Tibial nerve (tissue), 4 donors: ENCODE measurements at regions not wholly inside any gene's neighbourhood (a gene's known extent, or its start where the extent isn't known, plus 50 kb on each side); places are given as distances from the start of the nearest gene placed in this dataset.

Experiments used
- DNase-seq, 2 donors: peaks; one replicate each; pipeline ENCODE4 v3.0.0-alpha.2; 2019; ENCODE audit warnings: low spot score in 2 of 2
- H3K27ac ChIP-seq, 4 donors: fragments of 200-600 bp; sonication (generic) in 3 of 4; one replicate each; pipeline ENCODE4 v1.5.1; 2017 to 2019; ENCODE audit warnings: mild to moderate bottlenecking in 1 of 4
- H3K27me3 ChIP-seq, 2 donors: fragments of 200-600 bp; sonication (generic) in 1 of 2; one replicate each; pipeline versions ENCODE4 v1.5.1 to v1.6.0; 2017 to 2019
- H3K36me3 ChIP-seq, 3 donors: fragments of 200-600 bp; sonication (generic); one replicate each; pipeline ENCODE4 v1.5.1; 2018 to 2019
- H3K4me1 ChIP-seq, 4 donors: fragments of 200-600 bp; sonication (generic) in 3 of 4; one replicate each; pipeline ENCODE4 v1.5.1; 2017 to 2019
- H3K4me3 ChIP-seq, 4 donors: fragments of 200-600 bp; sonication (generic) in 3 of 4; one replicate each; pipeline ENCODE4 v1.5.1; 2017 to 2019; ENCODE audit warnings: mild to moderate bottlenecking in 1 of 4, moderate library complexity in 1 of 4
- H3K9me3 ChIP-seq, 4 donors: fragments of 200-600 bp; sonication (generic) in 3 of 4; one replicate each; pipeline ENCODE4 v1.5.1; 2017 to 2019
- EP300 ChIP-seq, 2 donors: sonication (generic); formaldehyde crosslinking; IDR thresholded peaks; one replicate each; pipeline ENCODE4 v1.6.1; 2017; ENCODE audit warnings: antibody characterized with exemption in 2 of 2, mild to moderate bottlenecking in 1 of 2
- POLR2A ChIP-seq, 2 donors: fragments of 450-650 bp; IDR thresholded peaks; one replicate each; pipeline ENCODE4 v1.6.1; 2017; ENCODE audit warnings: antibody characterized with exemption in 2 of 2, mild to moderate bottlenecking in 2 of 2, moderate library complexity in 2 of 2
- WGBS, 2 donors: methylation state at CpG; one replicate each; pipeline ENCODE4 v1.1.5; 2018; 5-methylcytosine and 5-hydroxymethylcytosine counted together
- TF ChIP-seq, protein P1 (sequence below), 5 experiments: fragments of 200-600 bp in 3 of 5; fragments of 450-650 bp in 2 of 5; sonication (generic) in 3 of 5; IDR thresholded peaks; one replicate each; pipeline ENCODE4 v1.5.1; 2016 to 2019; ENCODE audit warnings: antibody characterized with exemption in 5 of 5, mild to moderate bottlenecking in 3 of 5, moderate library complexity in 2 of 5

DNA sequence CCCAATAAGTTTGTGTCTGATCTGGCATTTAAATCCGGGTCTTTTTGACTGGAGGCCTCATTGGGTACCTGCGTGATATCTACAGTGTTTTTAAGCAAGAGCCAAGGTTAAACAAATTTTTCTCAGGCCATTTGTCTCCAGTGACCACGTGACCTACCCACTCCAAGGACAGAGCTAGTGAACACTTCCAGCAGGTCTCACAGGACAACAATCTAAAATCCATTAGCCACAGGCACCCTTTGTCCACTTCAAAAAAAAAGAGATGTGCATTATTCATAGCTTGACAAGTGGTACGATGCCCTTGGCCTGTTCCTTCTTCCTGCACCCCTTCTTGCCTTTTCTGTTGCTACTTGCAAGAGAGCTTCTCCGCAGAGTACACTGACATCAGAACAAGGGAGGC is 109.6 kb upstream of the GSC start:
- Histone ChIP-seq H3K27ac (no peak overlapping the region), H3K9me3 (peaks cover 0 to 4% (median 0%) of the 10 kb centered on the region in 4 donors), H3K4me3 (no peak overlapping the region), H3K4me1 (no peaks in the 10 kb centered on the region), H3K27me3 (no peaks in the 10 kb centered on the region), H3K36me3 (no peaks in the 10 kb centered on the region)
- TF ChIP-seq POLR2A (IDR thresholded peaks at IDR 0.05) (no peak), EP300 (IDR thresholded peaks at IDR 0.05) (no peak)
- TF ChIP-seq, protein P1, sequence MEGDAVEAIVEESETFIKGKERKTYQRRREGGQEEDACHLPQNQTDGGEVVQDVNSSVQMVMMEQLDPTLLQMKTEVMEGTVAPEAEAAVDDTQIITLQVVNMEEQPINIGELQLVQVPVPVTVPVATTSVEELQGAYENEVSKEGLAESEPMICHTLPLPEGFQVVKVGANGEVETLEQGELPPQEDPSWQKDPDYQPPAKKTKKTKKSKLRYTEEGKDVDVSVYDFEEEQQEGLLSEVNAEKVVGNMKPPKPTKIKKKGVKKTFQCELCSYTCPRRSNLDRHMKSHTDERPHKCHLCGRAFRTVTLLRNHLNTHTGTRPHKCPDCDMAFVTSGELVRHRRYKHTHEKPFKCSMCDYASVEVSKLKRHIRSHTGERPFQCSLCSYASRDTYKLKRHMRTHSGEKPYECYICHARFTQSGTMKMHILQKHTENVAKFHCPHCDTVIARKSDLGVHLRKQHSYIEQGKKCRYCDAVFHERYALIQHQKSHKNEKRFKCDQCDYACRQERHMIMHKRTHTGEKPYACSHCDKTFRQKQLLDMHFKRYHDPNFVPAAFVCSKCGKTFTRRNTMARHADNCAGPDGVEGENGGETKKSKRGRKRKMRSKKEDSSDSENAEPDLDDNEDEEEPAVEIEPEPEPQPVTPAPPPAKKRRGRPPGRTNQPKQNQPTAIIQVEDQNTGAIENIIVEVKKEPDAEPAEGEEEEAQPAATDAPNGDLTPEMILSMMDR (IDR thresholded peaks at IDR 0.05), result no peak
- no peak for DNase-seq
- WGBS, 2 donors, result 79 to 83% methylated on average over 5 of the region's 5 CpGs

DNA sequence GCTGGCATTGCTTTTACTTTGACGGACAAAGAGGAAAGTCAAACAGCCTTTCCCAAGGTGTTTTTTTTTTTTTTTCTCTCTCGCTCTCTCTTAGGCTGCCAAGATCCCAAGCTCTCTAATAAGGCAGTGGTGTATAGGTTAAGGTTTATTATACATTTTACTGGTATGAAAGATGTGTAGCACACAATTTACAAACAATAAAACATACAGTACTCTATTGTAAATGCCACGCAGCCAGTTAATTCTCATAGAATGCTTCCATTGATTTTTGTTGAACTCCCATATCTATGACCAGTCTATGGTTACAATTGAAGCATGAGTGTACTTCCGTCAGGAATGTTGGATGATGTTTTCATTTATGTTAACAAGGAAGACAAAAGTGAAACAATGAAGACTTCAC is 106.4 kb upstream of the GSC start:
- no peaks in the 10 kb centered on the region for H3K4me1 ChIP-seq
- TF ChIP-seq EP300 (IDR thresholded peaks at IDR 0.05) (no peak), POLR2A (IDR thresholded peaks at IDR 0.05) (no peak)
- TF ChIP-seq, protein P1 (IDR thresholded peaks at IDR 0.05), result no peak
- WGBS, 2 donors, result 35 to 49% methylated on average over 4 of the region's 4 CpGs

DNA sequence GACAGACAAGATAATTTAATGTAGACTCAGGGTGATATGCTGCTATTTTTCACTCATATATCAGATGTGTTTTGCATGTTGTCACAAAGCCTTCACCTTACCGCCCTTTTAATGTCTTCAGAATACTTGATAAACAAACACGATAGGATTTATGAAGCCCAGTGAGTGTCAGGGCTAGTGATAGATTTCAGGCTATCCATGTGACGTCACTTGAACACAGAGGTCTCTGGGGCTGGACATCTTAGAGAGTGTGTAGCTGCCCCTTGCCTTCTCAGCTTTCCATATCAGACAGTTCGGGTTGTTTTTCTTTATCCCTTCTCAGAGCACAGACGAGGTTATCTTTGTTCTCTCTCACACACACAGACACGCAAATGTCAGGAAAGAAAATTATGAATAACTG is 105.3 kb upstream of the GSC start:
- H3K4me1 ChIP-seq, result no peaks in the 10 kb centered on the region
- DNase-seq, result no peak
- H3K9me3 ChIP-seq, result no peaks in the 10 kb centered on the region
- H3K27ac ChIP-seq, result no peak overlapping the region
- H3K27me3 ChIP-seq, result no peaks in the 10 kb centered on the region
- 64 to 69% methylated on average over 6 of the region's 6 CpGs for WGBS, 2 donors
- H3K4me3 ChIP-seq, result no peak overlapping the region
- no peak for TF ChIP-seq POLR2A (IDR thresholded peaks at IDR 0.05)
- TF ChIP-seq, protein P1 (IDR thresholded peaks at IDR 0.05), result no peak
- TF ChIP-seq EP300 (IDR thresholded peaks at IDR 0.05), result no peak
- H3K36me3 ChIP-seq, result no peaks in the 10 kb centered on the region

More for the DNA sequence above, 106.4 kb upstream of the GSC start:
- H3K36me3 ChIP-seq, result no peaks in the 10 kb centered on the region
- no peak for DNase-seq
- H3K9me3 ChIP-seq, result no peaks in the 10 kb centered on the region
- no peak overlapping the region for H3K4me3 ChIP-seq
- H3K27me3 ChIP-seq, result no peaks in the 10 kb centered on the region
- H3K27ac ChIP-seq, result no peak overlapping the region

DNA sequence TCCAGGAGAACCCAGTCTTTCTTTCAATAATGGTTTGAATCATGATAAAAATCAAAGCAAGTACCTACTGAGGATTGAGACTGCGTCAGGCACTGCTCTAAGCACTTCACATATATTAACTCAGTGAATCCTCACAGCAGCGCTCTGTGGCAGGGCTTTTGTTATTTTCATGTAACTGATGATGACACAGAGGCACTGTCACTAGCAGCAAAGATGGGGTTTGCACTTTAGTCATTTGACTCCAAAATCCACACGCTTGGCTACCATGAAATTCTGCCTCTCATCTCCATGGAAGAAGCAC is 98.8 kb upstream of the GSC start:
- Histone ChIP-seq H3K27me3 (peaks cover 0 to 12% of the 10 kb centered on the region in 2 donors), H3K4me3 (no peak overlapping the region), H3K4me1 (peaks cover 0 to 26% (median 3%) of the 10 kb centered on the region in 4 donors), H3K36me3 (no peaks in the 10 kb centered on the region), H3K27ac (peak overlapping the region in 1 of 4 donors; percentile 39), H3K9me3 (no peaks in the 10 kb centered on the region)
- DNase-seq, result no peak
- TF ChIP-seq POLR2A (IDR thresholded peaks at IDR 0.05) (no peak), EP300 (IDR thresholded peaks at IDR 0.05) (no peak)
- TF ChIP-seq, protein P1 (IDR thresholded peaks at IDR 0.05), result no peak
- WGBS, 2 donors, result 89 to 92% methylated on average over 3 of the region's 3 CpGs

DNA sequence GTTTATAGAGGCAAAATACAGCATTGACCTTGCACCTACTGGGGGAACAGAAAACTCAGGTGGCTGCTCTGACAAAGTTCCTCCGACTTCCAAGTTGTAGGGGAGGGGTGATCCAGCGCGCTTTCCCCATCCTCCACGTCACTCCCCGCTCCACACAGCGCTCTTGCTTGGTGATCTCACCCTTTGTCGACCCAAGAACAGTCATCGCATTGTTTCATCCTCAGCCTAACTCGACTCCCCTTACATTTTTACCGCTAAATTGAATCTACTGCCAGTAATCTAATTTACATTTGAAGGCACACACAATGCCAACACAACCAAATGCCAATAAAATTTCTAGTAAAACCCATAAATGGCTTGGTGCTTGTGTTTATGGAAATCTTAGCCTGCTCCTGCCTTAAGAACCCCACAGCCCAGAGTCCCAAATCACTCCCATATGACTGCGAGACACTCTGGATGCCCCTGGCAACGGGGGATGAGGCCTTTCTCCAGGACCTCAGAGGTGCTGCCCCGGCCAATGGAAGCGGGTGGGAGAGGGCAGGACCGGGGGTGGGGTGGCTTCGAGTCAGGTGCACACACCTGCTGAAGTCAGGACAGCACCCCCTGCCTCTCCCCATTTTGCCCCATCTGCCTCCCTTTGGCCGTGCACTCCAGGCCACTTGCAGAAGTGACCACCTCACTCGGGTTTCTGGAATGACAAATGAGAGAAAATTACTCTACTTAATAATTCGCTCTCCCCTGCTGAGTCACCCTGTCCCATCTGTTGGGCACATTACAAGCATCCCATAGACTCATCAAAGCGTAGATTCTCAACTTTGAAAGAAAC is 98.2 kb upstream of the GSC start:
- peak overlapping the region in 1 of 4 donors; percentile 7 for H3K4me3 ChIP-seq
- peaks cover 0 to 26% (median 3%) of the 10 kb centered on the region in 4 donors for H3K4me1 ChIP-seq
- H3K27ac ChIP-seq, result peak overlapping the region in 2 of 4 donors; percentile 25 to 39
- 29 to 44% methylated on average over 19 to 20 of the region's 20 CpGs for WGBS, 2 donors
- H3K27me3 ChIP-seq, result peaks cover 0 to 18% of the 10 kb centered on the region in 2 donors
- DNase-seq, result no peak
- H3K9me3 ChIP-seq, result no peaks in the 10 kb centered on the region
- TF ChIP-seq POLR2A (IDR thresholded peaks at IDR 0.05), result no peak
- H3K36me3 ChIP-seq, result no peaks in the 10 kb centered on the region
